IMR-90 (cell line): ENCODE measurements at regions not wholly inside any gene's neighbourhood (a gene's known extent, or its start where the extent isn't known, plus 50 kb on each side); places are given as distances from the start of the nearest gene placed in this dataset.

Experiments
- ATAC-seq: fragments of 200-7000 bp; cut with Tn5 transposase; 2 replicates; pipeline ENCODE4 v1.9.1; 2020; ENCODE audit warnings: low read depth, mild to moderate bottlenecking, moderate library complexity
- BruUV-seq: library from RNA; stranded (reverse); fragments of 400-500 nt; replicated peaks from 2 replicates; lab custom pipeline; 2021; lab: Mats Ljungman, UMichigan
- CTCF ChIA-PET: fragments of 300-600 bp; formaldehyde crosslinking; extraction: SDS; loops from one replicate; lab custom pipeline; 2021; ENCODE audit warnings: antibody characterized with exemption; lab: Yijun Ruan, JAX
- POLR2A ChIA-PET: fragments of 300-600 bp; sonication (Branson Sonifier 250); formaldehyde crosslinking; loops from one replicate; lab custom pipeline; 2022; ENCODE audit warnings: antibody characterized with exemption; ENCODE audit not compliant: unreplicated experiment; lab: Charles Lee
- DNase-seq: peaks from one replicate; pipeline ENCODE4 v3.0.0; 2013
- H2AFZ ChIP-seq: replicated peaks from 2 replicates; pipeline ENCODE3; 2013; ENCODE audit warnings: low read length, mild to moderate bottlenecking; ENCODE audit not compliant: poor library complexity
- H2AK5ac ChIP-seq: 2 replicates; pipeline ENCODE4 v1.6.1; 2013; ENCODE audit warnings: low read depth, low read length, inconsistent platforms
- H2AK9ac ChIP-seq: replicated peaks from 2 replicates; pipeline ENCODE3; 2013; ENCODE audit warnings: mild to moderate bottlenecking, low read depth, low read length, moderate library complexity; ENCODE audit not compliant: poor library complexity
- H2BK120ac ChIP-seq: 2 replicates; pipeline ENCODE4 v1.6.1; 2013; ENCODE audit warnings: low read depth, low read length, inconsistent platforms
- H2BK15ac ChIP-seq: 3 replicates; pipeline ENCODE4 v1.6.1; 2013; ENCODE audit warnings: low read depth, low read length, inconsistent platforms
- H2BK20ac ChIP-seq: 2 replicates; pipeline ENCODE4 v1.6.1; 2013; ENCODE audit warnings: low read depth, mild to moderate bottlenecking, inconsistent platforms, low read length, moderate library complexity
- H2BK5ac ChIP-seq: 2 replicates; pipeline ENCODE4 v1.6.1; 2013; ENCODE audit warnings: mild to moderate bottlenecking, low read depth, low read length, inconsistent platforms; ENCODE audit not compliant: poor library complexity, severe bottlenecking
- H3K14ac ChIP-seq: replicated peaks from 2 replicates; pipeline ENCODE4 v1.6.1; 2013; ENCODE audit warnings: low read depth, low read length, inconsistent platforms
- H3K18ac ChIP-seq: 2 replicates; pipeline ENCODE4 v1.6.1; 2013; ENCODE audit warnings: low read depth, low read length, control low read depth
- H3K23ac ChIP-seq: 2 replicates; pipeline ENCODE4 v1.6.1; 2013; ENCODE audit warnings: low read depth, low read length, inconsistent platforms
- H3K27ac ChIP-seq: 2 replicates; pipeline ENCODE4 v1.5.1; 2013; ENCODE audit warnings: mild to moderate bottlenecking, control low read depth, low read length; ENCODE audit not compliant: insufficient read depth
- H3K27me3 ChIP-seq: 2 replicates; pipeline ENCODE4 v1.6.1; 2013; ENCODE audit warnings: low read length; ENCODE audit not compliant: control insufficient read depth, insufficient read depth
- H3K36me3 ChIP-seq: 2 replicates; pipeline ENCODE4 v1.6.1; 2013; ENCODE audit warnings: low read length, mixed read lengths; ENCODE audit not compliant: control insufficient read depth, insufficient read depth
- H3K4ac ChIP-seq: 2 replicates; pipeline ENCODE4 v1.6.1; 2013; ENCODE audit warnings: low read depth, low read length, inconsistent platforms
- H3K4me1 ChIP-seq: 2 replicates; pipeline ENCODE4 v1.6.1; 2013; ENCODE audit warnings: low read length, mixed read lengths; ENCODE audit not compliant: control insufficient read depth, insufficient read depth
- H3K4me2 ChIP-seq: 2 replicates; pipeline ENCODE4 v1.6.1; 2013; ENCODE audit warnings: low read depth, mild to moderate bottlenecking, control low read depth, low read length, moderate library complexity
- H3K4me3 ChIP-seq: 2 replicates; pipeline ENCODE4 v1.5.1; 2013; ENCODE audit warnings: low read depth, mild to moderate bottlenecking, control low read depth, low read length, moderate library complexity; ENCODE audit not compliant: insufficient read depth
- H3K56ac ChIP-seq: 2 replicates; pipeline ENCODE4 v1.6.1; 2013; ENCODE audit warnings: low read length, inconsistent platforms; ENCODE audit not compliant: insufficient read depth; ENCODE audit errors: extremely low read depth
- H3K79me1 ChIP-seq, 2 experiments: 2 replicates each; pipeline ENCODE4 v1.6.1; 2013; ENCODE audit warnings: low read length in 2 of 2, inconsistent platforms in 1 of 2, low read depth in 1 of 2
- H3K9ac ChIP-seq: 2 replicates; pipeline ENCODE4 v1.6.1; 2013; ENCODE audit warnings: low read depth, low read length, control low read depth
- H3K9me1 ChIP-seq: 2 replicates; pipeline ENCODE4 v1.6.1; 2013; ENCODE audit warnings: low read length, inconsistent platforms; ENCODE audit not compliant: insufficient read depth
- H3K9me3 ChIP-seq: 2 replicates; pipeline ENCODE4 v1.6.1; 2013; ENCODE audit warnings: low read length; ENCODE audit not compliant: control insufficient read depth, insufficient read depth
- H4K20me1 ChIP-seq: 2 replicates; pipeline ENCODE4 v1.6.1; 2013; ENCODE audit warnings: low read length, inconsistent platforms; ENCODE audit not compliant: insufficient read depth
- H4K5ac ChIP-seq: 2 replicates; pipeline ENCODE4 v1.6.1; 2013; ENCODE audit warnings: mild to moderate bottlenecking, low read depth, low read length, control low read depth
- H4K8ac ChIP-seq, 2 experiments: 2 replicates each; pipeline ENCODE4 v1.6.1; 2013; ENCODE audit warnings: low read depth in 2 of 2, low read length in 2 of 2, control low read depth in 1 of 2, inconsistent platforms in 1 of 2
- H4K91ac ChIP-seq: 2 replicates; pipeline ENCODE4 v1.6.1; 2013; ENCODE audit warnings: low read depth, low read length, inconsistent platforms; ENCODE audit not compliant: insufficient read depth
- BHLHE40 ChIP-seq: fragments of 150-350 bp; IDR thresholded peaks from 2 replicates; pipeline ENCODE4 v1.6.1; 2016; ENCODE audit warnings: mild to moderate bottlenecking, low read depth, low read length
- MAFK ChIP-seq: IDR thresholded peaks from 2 replicates; pipeline ENCODE4 v1.6.1; 2012; ENCODE audit warnings: low read depth, low read length, improper control_type of control experiment
- MAZ ChIP-seq: IDR thresholded peaks from 2 replicates; pipeline ENCODE4 v1.6.1; 2012; ENCODE audit warnings: low read depth, mild to moderate bottlenecking, low read length, improper control_type of control experiment, moderate library complexity, borderline replicate concordance
- MXI1 ChIP-seq: IDR thresholded peaks from 2 replicates; pipeline ENCODE4 v1.6.1; 2012; ENCODE audit warnings: low read depth, mild to moderate bottlenecking, low read length, moderate library complexity, borderline replicate concordance
- NFE2L2 ChIP-seq: fragments of 150-350 bp; IDR thresholded peaks from 2 replicates; pipeline ENCODE4 v1.6.1; 2016; ENCODE audit warnings: low read depth, mild to moderate bottlenecking, low read length
- RAD21 ChIP-seq: IDR thresholded peaks from 2 replicates; pipeline ENCODE4 v1.6.1; 2012; ENCODE audit warnings: low read length, improper control_type of control experiment
- RCOR1 ChIP-seq: IDR thresholded peaks from 2 replicates; pipeline ENCODE4 v1.6.1; 2012; ENCODE audit warnings: mild to moderate bottlenecking, low read length, improper control_type of control experiment; ENCODE audit not compliant: insufficient replicate concordance
- RFX5 ChIP-seq: IDR thresholded peaks from 2 replicates; pipeline ENCODE4 v1.8.0; 2012; ENCODE audit warnings: low read depth, mild to moderate bottlenecking, low read length, moderate library complexity
- WGBS, 2 experiments: methylation state at CpG; one replicate each; pipeline versions ENCODE4 v1.1.5 to v1.1.7; 2013; ENCODE audit warnings: missing lambda C conversion rate in 2 of 2; ENCODE audit not compliant: insufficient read length in 1 of 2; ENCODE audit errors: extremely low coverage in 2 of 2; 5-methylcytosine and 5-hydroxymethylcytosine counted together
- dilution Hi-C: fragments of 300-500 bp; cut with HindIII; formaldehyde crosslinking; loops from one replicate; pipeline ENCODE4 v1.14.3; 2018; ENCODE audit warnings: low sequenced_read_pairs; ENCODE audit not compliant: unreplicated experiment
- in situ Hi-C: fragments of 300-500 bp; cut with MboI; formaldehyde crosslinking; loops from 3 replicates; pipeline ENCODE4 v1.14.3; 2019; ENCODE audit warnings: low sequenced_read_pairs, inconsistent platforms, mixed read lengths
- intact Hi-C: fragments of 100-400 bp; cut with micrococcal nuclease; formaldehyde crosslinking; loops from 2 replicates; pipeline ENCODE4 v1.10.0; 2022
- TF ChIP-seq, protein P1 (sequence below): fragments of 150-350 bp; IDR thresholded peaks from 2 replicates; pipeline ENCODE4 v1.6.1; 2017; ENCODE audit warnings: mild to moderate bottlenecking, antibody characterized with exemption, low read length, low read depth
- TF ChIP-seq, protein P2 (sequence below): conservative IDR thresholded peaks from 2 replicates; pipeline ENCODE4 v1.5.1; 2012; ENCODE audit warnings: mild to moderate bottlenecking, low read depth, low read length, improper control_type of control experiment

DNA sequence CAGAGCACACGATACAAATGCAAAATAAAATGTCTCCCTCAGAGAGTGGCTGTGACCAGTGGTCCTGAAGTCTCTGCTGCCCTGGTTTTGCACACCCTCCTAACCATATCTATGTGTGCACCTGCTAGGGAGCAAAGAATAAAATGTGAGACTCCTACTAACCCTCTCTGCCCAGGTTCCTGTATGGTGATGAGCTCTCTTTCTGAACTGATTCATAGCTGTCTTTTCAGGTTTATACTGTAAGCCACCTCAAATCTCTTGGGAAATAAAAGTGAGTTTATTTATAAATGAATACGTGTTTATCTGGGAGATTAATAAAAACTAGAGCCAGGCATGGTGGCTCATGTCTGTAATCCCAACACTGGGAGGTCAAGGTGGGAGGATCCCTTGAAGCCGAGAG, 126.0 kb upstream of the RBPJ start:
- Histone ChIP-seq H3K14ac (no peak overlapping the region), H3K36me3 (no peaks in the 10 kb centered on the region), H4K20me1 (no peaks in the 10 kb centered on the region), H3K27me3 (no peaks in the 10 kb centered on the region), H2BK20ac (peak overlapping the region; percentile 41; the same call in 1 of the 2 replicates), H3K79me1 (no peaks in the 10 kb centered on the region), H2AK9ac (no peak overlapping the region), H4K5ac (no peak overlapping the region), H2AFZ (no peak overlapping the region), H3K23ac (no peak overlapping the region), H3K4me1 (peaks cover 6% of the 10 kb centered on the region), H3K9ac (no peak overlapping the region), H2BK15ac (no peak overlapping the region; the same call in 2 of the 3 replicates), H3K18ac (no peak overlapping the region), H3K9me1 (peaks cover 3% of the 10 kb centered on the region), H3K9me3 (no peaks in the 10 kb centered on the region), H4K8ac (no peak overlapping the region), H3K4ac (peak overlapping the region; percentile 36; the same call in 1 of the 2 replicates), H2BK120ac (no peak overlapping the region), H2AK5ac (peak overlapping the region; percentile 37; the same call in 1 of the 2 replicates), H3K27ac (no peak overlapping the region), H4K91ac (no peak overlapping the region), H2BK5ac (no peak overlapping the region), H3K56ac (no peak overlapping the region), H3K4me3 (no peak overlapping the region), H3K4me2 (no peak overlapping the region)
- no TSS peak for BruUV-seq
- POLR2A ChIA-PET, result no interaction called here
- 83% methylated on average over 1 of the region's 3 CpGs; no CpG with 5 or more reads in 1 of the 2 experiments for WGBS, 2 experiments
- no peak for ATAC-seq
- no peak for DNase-seq
- CTCF ChIA-PET, result interaction anchor here (0.6 kb wide), 2 partner anchors 160 to 343 kb away, joined by 3 to 4 read pairs; no protein-coding TSS in a partner anchor
- intact Hi-C loops, result no loop called here
- in situ Hi-C loops, result loop anchor here (25.0 kb wide), 1 partner anchor 818 kb away; no protein-coding TSS in a partner anchor
- dilution Hi-C loops, result no loop called here
- no peak for TF ChIP-seq RAD21
- no peak for TF ChIP-seq MAFK
- TF ChIP-seq NFE2L2, result no peak
- TF ChIP-seq, protein P1, sequence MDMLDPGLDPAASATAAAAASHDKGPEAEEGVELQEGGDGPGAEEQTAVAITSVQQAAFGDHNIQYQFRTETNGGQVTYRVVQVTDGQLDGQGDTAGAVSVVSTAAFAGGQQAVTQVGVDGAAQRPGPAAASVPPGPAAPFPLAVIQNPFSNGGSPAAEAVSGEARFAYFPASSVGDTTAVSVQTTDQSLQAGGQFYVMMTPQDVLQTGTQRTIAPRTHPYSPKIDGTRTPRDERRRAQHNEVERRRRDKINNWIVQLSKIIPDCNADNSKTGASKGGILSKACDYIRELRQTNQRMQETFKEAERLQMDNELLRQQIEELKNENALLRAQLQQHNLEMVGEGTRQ, result no peak
- TF ChIP-seq MXI1, result no peak
- no peak for TF ChIP-seq MAZ
- no peak for TF ChIP-seq RCOR1
- TF ChIP-seq, protein P2, sequence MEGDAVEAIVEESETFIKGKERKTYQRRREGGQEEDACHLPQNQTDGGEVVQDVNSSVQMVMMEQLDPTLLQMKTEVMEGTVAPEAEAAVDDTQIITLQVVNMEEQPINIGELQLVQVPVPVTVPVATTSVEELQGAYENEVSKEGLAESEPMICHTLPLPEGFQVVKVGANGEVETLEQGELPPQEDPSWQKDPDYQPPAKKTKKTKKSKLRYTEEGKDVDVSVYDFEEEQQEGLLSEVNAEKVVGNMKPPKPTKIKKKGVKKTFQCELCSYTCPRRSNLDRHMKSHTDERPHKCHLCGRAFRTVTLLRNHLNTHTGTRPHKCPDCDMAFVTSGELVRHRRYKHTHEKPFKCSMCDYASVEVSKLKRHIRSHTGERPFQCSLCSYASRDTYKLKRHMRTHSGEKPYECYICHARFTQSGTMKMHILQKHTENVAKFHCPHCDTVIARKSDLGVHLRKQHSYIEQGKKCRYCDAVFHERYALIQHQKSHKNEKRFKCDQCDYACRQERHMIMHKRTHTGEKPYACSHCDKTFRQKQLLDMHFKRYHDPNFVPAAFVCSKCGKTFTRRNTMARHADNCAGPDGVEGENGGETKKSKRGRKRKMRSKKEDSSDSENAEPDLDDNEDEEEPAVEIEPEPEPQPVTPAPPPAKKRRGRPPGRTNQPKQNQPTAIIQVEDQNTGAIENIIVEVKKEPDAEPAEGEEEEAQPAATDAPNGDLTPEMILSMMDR, result no peak
- no peak for TF ChIP-seq RFX5
- no peak for TF ChIP-seq BHLHE40
